Ramos (cell line): ENCODE measurements at regions not wholly inside any gene's neighbourhood (a gene's known extent, or its start where the extent isn't known, plus 50 kb on each side); places are given as distances from the start of the nearest gene placed in this dataset.

Source experiments
- in situ Hi-C: fragments of 300-500 bp; cut with MboI; formaldehyde crosslinking; loops from one replicate; pipeline ENCODE4 v1.14.3; 2022; ENCODE audit warnings: low sequenced_read_pairs; ENCODE audit not compliant: unreplicated experiment

DNA sequence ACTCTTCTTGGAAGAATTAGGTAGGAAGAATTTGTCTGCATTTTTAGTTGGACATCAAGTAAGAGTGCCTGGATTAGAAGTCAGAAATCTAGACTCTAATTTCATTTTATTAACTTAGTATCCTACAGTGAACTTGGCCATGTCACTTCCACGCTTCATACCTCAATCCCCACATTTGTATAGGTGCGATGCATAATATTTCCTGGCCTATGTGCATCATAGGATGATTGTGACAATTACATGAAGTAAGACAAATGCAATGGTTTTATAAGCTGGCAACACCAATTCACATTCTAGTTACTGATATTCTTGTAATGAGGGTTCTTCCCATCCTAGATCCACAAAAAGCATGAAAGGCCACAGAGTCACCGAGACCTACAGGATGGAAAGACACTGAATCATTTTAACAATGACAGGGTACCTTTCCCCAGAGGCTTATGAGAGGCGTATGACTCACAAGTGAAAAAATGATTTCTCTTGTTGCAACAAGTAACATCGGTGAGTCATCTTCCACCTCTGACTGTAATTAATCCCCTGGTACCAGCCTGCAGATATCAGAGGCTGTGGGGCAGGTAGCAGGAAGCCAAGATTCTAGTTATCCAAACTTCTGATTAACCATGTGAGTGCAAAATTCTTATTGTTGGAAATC is 56.0 kb upstream of the OR5AK2 start:
- in situ Hi-C loops = no loop called here

DNA sequence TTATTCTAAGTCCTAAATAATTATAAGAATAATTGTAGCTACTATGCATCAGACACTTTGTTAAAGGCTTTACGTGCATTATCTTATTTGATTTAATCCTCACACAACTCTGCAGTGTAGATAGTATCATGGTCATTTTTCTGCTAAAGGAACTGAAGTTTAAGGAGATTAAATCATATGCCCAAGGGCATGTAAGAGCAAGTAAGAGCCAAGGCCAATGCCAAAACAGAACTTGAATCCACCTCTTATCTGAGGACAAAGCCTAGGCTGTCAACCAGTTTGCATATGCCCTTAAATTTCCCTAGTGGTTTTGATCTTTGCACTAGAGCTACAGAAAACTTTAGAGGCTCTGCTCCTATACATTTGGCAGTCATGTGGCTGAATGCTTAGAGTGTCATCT is 65.6 kb upstream of the OR5AK2 start:
- in situ Hi-C loops = no loop called here

DNA sequence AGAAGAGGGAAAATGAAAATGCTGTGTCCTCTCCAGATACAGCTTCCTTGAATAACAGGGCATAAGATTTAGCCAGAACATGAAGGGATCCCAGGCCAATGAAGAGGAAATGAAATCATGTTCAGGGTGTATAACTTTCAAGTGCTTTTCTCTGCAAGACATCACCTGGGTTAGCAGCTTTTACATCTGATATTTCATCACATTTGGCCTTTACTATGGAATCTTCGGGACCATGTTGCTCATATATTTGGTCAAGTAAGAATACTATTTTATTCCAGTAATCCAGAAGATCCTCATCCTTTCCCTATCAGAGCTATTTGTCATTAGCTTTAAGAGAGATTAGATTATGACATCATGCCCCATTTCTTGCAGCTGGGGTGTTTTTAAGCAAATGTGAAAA is 66.3 kb upstream of the OR5AK2 start:
- in situ Hi-C loops = no loop called here

DNA sequence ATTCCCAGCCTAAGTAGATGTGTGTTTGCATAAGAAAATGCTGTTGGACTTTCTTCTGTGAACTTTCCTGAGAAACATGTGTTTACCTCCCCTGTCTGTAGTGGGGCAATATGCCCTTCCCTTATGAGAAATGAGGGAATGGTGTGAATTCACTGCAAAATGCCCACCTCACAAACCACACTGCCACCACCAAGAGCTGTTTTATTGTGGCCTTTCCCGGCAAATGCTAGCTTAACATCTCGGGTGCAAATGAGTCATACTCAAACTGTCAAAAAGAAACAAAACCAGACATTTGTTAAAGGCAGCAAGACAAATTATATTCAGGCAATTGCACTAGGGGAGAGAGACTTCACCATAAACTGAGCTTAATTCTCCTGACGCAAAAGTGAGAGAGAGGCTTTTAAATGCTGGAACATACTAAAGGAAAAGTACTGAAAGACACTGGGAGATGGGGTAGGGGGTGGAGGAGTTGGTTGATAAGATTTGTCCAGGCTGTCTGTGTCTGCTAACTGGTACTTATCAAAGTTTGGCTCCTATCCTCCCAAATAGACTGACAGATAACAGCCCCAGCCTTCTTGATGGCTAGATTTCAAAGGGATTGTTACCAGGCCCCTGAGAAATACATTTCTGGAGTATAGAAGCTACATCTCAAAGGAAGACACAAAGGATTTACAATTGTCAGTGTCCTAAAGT is 70.9 kb upstream of the OR5AK2 start:
- in situ Hi-C loops = no loop called here

DNA sequence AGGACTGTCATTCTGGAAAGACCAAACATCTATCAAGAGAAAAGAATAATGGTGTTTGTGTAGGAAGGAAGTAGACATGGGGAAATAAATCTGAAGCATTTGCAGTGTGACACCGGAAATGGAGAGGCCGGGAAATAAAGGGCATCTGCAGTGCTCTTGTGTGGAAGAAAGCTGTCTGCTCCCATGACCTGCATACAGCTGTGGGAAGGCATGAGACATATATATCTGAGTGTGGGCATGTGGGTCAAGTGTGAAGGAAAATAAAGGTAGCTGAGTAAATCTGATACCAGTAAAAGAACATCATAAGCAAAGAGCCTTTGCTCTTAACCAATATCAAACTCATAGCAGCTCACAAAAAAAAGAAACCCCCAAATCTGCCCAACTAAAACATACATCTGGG is 72.1 kb upstream of the OR5AK2 start:
- in situ Hi-C loops = no loop called here

DNA sequence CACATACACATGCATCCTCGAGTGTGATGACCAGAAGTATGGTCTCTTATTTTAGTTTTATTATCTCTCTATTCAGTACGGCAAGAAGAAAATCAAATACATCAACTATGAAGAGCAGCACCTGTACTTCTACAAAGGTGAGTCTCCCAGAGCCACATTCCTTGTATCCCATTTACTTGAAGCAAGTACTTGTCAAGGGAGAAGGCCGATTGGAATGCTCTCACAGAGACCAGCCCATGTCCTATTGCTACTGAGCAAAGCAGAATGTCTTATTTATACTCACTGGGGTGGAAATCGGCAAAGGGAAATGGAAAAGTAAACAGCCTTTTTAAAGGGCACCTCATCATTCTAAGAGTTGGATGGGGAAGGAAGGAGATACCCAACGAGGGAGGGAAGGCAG is 72.6 kb upstream of the OR5AK2 start:
- in situ Hi-C loops = no loop called here

DNA sequence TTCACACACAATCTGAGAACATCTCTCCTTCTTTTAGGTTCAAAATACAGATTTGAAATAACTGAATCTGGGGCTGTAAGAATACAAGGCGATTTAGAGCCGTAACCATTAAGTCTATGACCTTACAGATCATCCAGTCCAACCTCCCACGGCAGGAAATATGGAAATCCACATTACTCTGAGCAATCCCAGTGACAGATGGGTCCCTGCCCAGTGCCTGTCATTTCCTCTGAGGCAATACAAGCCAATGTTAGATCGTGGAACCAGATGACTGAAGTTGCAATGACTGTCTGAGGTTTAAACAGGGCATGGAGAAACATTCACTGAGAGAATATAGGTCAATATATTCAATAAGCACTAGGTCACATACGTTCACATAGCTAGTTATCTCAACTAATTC is 77.4 kb upstream of the OR5AK2 start:
- in situ Hi-C loops = no loop called here

DNA sequence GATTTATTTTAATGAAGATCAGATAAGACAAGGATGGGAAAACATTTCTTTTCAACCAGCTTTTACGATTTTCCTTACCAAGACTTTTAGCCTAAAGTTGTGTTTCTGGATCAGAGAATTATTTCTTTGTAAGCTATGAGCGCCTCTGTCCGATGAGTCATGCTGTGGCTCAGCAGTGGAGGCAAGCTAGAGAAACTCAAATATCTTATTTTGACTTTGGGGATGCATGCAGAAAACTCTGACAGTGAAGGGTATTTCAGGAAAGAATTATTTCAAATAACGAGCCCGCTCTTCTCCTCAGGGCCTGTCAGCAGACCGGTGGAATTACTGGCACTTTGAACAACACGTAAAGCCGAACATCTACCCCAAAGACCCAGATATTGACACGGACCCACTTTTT is 77.9 kb upstream of the OR5AK2 start:
- in situ Hi-C loops = no loop called here

DNA sequence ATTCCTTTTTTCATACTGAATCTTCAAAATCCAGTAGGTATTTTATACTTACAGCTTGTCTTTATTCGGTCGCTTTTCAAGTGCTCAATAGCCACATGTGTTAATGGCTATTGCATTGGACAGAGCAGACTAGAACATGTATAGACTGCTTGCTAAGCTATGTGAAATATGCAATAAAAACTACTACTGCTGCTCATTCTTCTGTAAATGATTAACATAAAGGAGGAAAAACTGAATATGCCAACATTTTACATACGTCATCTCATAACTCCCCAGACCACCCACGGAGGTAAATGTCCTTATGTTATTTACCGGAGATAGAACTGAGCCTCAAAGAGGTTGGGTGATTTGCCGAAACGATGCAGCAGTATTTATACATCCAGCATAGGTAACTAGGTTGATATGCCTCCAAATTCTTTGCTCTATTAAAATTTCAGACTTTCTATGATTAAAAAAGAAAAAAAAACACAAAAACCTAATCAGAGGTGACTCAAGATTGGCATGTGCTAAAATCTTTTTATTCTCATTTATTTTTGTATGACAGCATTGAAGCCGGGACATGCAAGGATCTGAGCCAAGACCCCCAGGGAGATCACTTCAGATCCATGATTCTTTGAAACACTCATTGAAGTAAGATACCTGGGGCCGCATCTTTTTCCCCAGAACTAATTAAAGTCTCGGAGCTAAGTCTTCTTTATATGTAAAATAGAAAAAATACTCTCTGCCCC is 78.5 kb upstream of the OR5AK2 start:
- in situ Hi-C loops = no loop called here

DNA sequence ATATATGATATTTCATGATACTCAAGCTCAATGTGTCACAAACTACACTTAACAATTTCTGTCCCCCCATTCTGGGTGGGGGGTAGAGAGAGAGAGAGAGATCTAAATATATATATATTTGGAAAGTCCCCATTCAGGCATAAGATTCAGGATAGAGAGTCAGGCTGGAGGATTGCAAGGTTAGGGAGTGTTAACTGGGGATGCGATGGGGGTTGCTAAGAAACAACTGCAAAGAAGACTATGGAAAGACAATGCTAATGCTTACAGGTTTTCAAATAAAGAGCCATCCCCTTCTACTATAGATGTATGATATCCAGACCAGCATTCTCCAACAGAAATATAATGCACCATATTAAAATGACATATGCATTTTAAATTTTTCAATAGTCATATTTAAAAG is 79.2 kb upstream of the OR5AK2 start:
- in situ Hi-C loops = no loop called here

DNA sequence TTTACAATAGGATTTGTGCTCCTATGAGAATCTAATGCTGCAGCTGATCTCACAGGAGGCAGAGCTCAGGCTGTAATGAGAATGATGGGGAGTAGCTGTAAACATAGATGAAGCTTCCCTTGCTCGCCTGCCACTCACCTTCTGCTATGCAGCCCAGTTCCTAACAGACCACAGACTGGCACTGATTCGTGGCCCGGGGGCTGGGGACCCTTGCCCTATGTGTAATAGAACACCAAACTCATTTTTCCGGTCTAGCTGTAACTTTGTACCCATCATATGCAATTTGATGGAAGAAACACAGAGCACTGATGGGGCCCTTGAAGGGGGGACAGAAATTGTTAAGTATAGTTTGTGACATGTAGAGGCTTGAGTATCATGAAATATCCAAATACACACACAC is 79.6 kb upstream of the OR5AK2 start:
- in situ Hi-C loops = no loop called here

DNA sequence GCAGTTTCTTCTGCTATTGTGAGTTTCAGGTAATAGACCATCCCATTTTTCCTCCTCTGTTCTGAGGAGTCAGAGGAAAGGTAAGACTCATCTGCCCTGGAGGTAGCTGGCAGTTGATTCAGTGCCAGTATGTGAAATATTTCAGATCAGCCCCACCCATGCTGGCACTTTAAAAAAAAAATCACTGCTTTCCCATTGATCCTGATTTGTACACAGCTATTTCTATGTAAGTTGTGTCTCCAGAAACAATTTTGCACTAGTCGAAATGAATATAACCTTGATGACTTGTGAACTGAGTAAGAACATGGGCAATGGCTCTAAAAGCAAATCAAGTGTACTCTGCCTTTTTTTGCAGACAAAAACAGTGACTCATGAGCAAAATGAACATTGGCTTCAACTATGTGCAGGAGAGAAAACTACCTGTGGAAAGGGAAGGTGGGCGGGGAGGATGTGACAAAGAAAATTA is 82.0 kb upstream of the OR5AK2 start:
- in situ Hi-C loops = no loop called here

DNA sequence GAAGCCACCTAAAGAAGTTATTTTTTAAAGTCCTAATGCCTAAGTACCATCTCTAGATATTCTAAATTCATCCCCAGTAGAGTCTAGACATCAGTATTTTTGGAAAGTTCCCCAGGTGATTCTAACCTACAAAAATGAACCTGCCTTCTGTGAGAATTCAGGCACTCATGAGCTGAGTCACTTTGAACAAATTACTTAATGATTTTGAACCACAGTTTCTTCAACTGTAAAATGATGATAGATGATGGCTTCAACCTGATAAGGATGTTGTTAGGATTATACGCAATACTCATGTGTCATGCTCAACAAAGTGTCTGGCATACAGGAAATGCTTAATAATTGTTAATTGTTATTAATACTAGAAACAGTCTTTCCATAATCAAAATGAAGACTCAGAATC is 82.8 kb upstream of the OR5AK2 start:
- in situ Hi-C loops = no loop called here

DNA sequence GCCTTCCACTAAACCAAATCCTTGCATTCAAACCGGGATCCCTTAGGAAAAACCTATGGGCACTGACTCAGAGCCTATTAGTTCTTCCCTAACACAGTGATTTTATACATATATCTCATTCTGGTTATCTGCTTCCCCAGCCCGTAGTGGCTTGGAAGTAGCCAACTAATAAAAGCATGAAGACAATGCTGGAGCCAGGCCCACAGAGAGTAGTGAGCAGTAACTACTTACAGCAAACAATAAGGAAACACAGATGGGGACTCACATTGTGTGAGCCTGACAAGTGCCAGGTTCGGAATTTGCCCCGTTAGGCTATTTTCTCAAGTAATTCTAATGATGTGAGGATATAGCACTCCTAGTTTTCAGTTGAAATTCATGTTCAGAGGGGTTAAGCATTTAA is 83.3 kb upstream of the OR5AK2 start:
- in situ Hi-C loops = no loop called here

DNA sequence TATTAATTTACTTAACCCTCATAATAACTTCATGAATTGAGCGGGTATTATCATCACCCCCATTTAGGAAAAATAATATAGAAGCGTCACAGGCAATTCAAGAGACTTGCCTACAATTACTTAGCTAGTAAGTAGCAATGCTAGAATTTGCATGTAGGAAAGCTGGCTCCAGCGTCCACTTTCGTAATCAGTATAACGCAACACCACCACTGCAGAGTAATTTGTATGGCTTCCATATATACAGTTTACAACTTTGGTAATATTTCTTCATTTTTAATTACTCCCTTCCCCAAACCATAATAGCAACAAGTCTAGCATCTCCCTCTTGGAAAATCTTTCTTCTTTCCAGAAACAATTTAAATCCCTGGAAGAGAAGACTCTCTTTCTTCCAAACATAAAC is 89.9 kb upstream of the OR5AK2 start:
- in situ Hi-C loops = no loop called here

DNA sequence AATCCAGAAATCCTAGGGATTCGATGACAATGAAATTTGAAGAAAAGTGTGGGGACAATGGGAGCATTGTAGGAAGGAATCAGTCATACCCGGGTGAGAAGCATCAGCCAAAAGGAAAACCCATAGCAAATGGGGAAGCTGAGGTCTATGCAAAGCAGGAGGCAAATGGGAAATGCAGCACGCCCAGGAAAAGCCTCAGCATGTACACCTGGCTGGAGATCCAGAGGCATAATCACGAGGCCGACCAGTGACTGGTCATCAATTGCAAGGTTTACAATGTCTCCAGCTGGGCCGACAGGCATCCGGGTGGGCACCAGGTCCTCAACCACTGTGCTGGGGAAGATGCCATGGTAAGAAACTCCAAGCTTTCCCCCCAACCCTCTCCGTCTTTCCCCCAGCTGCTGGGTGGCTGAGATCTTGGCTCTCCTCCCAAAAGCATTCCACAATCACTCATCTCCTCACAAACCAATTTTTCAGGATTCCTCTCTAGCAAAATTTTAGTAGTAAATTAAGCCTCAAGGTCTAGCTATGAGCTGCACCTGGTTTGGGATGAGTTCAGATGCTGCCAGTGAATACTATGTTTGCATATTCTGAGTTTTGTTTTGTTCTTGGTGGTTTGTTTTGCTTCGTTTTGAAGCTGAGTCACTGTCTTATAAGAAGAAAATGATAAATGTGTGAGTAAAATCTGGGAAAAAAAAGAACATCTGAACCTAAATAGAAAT is 98.0 kb upstream of the OR5AK2 start:
- in situ Hi-C loops = no loop called here

DNA sequence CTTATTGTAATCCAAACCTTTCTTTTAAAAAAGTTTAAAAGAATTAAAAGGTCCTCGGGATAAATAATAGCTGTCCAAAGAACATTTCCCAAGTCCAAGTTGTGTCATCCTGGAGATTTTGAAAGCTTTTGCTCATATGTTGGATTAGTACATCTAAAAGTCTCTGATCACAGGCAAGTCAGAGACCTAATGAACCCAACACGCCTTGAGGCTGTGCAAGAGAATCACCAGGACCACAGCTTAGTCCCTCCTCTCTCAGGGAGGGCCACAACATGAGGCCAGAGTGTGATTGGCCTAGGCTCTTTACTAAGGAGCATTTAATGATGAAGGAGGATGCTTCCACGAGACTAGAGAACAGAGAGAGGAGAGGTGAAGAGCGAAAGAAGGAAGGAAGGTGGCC is 98.7 kb upstream of the OR5AK2 start:
- in situ Hi-C loops = no loop called here

DNA sequence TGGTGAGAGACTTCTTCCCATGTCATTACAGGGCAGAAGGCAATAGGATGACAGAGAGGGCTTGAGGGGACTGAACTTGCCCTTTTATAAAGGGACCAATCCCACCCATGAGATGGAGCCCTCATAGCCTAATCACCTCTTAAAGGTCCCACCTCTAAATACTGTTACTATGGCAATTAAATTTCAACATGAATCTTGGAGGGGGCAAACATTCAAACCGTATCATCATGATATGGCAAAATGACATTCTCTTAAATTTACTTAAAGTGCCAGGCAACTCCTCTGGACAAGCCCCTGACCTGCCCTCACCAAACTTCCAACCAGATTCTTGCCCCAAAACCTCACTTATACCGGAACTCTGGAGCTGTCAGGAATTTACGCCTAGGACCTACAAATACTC is 100.8 kb upstream of the OR5AK2 start:
- in situ Hi-C loops = no loop called here

DNA sequence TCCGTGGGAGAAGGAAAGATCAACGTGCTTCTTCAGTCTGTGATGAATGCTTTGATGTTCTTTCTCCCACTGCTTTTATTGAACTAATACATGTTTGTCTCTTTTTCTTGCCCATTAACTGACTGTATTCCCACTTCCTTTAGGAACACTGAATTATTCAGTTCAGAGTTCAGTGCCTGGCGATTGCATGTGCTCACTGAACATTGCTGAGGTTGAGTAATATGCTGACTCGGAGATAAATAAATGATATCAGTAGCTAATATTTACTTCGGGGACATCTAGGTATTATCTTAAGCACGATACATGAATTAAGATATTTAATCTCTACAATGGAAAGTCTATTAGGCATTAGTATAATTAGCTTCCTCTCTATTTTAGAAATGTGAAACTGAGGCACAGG is 102.3 kb upstream of the OR5AK2 start:
- in situ Hi-C loops = no loop called here

DNA sequence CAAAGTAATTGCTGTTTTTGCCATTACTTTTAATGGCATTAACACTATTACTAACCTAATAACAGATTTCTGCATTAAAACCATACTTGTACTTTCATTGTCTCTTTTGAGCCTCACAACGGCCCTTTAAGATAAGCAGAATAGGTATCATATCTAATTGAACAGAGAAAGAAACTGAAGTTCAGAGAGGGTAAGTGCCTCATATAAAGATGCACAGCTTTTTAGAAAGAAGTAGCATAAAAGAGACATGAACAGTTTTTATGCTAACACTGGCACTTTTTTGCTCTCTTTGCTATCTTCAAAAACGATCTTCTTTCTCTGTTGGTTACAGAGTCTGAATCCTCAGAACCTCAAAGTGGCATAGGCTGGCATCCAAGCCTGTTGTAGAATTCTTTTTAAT is 102.9 kb upstream of the OR5AK2 start:
- in situ Hi-C loops = no loop called here

DNA sequence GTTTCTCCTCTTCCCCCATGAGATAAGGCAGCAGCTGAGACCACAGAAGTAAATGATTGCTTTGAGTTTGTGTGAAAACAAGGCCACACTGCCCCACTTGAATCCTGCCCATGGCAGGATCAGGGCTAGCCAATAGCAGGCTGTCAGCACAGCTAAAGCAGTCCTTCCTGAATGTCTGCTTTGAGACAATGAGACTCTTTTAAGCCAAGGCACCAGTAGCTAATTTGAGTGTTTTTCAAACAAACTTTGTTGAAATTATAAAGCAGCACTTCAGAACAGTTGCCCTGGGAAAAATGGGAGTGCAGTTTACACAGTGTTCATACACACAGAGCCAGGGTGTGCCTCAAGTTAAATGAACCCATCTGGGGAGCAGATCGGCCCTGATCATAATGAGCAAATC is 103.5 kb upstream of the OR5AK2 start:
- in situ Hi-C loops = no loop called here
